Activated naive CD8-positive, alpha-beta T cell treated with anti-CD3 and anti-CD28 coated beads, Interleukin-2, amount 10 ng/mL, durations not matched to agents 7 days and 5 days (primary cell): ENCODE measurements at regions not wholly inside any gene's neighbourhood (a gene's known extent, or its start where the extent isn't known, plus 50 kb on each side); places are given as distances from the start of the nearest gene placed in this dataset.
"Not testable (repeated sequence)": the region's sequence is repeated elsewhere in the genome, so short reads cannot be mapped to it uniquely, and the experiment has no call there.

Experiments
- ATAC-seq: fragments of 150-1000 bp; cut with Tn5 transposase; one replicate; pipeline ENCODE4 v1.10.0; 2021; ENCODE audit warnings: low read depth, moderate library complexity
- POLR2A ChIA-PET: fragments of 350-600 bp; sonication (Branson Sonifier 250); formaldehyde crosslinking; loops from one replicate; lab custom pipeline; 2021; ENCODE audit warnings: antibody characterized with exemption; lab: Charles Lee
- DNase-seq: peaks from one replicate; pipeline ENCODE4 v3.0.0; 2021
- H3K27ac Mint-ChIP-seq: one replicate; pipeline ENCODE4 v1.8.0; 2022; ENCODE audit warnings: mild to moderate bottlenecking, mixed read lengths
- H3K27me3 Mint-ChIP-seq: one replicate; pipeline ENCODE4 v1.8.0; 2022; ENCODE audit warnings: mild to moderate bottlenecking, moderate library complexity, mixed read lengths
- H3K36me3 Mint-ChIP-seq: one replicate; pipeline ENCODE4 v1.8.0; 2021; ENCODE audit warnings: mild to moderate bottlenecking, mixed read lengths
- H3K4me1 Mint-ChIP-seq: one replicate; pipeline ENCODE4 v1.8.0; 2021; ENCODE audit warnings: mixed read lengths
- H3K4me3 Mint-ChIP-seq: one replicate; pipeline ENCODE4 v1.8.0; 2022; ENCODE audit warnings: mild to moderate bottlenecking, moderate library complexity, mixed read lengths
- H3K9me3 Mint-ChIP-seq: one replicate; pipeline ENCODE4 v1.8.0; 2021; ENCODE audit warnings: mixed read lengths

- no peak overlapping the region for H3K4me3 Mint-ChIP-seq
- no peak for DNase-seq
- no peak for ATAC-seq
- POLR2A ChIA-PET, result no interaction called here
- no peaks in the 10 kb centered on the region for H3K9me3 Mint-ChIP-seq
- no peaks in the 10 kb centered on the region for H3K36me3 Mint-ChIP-seq
- no peaks in the 10 kb centered on the region for H3K27me3 Mint-ChIP-seq
- H3K4me1 Mint-ChIP-seq, result no peaks in the 10 kb centered on the region
- H3K27ac Mint-ChIP-seq, result no peak overlapping the region
Observed at GRCh38 chr3:115204475-115204874, 57.4 kb upstream of the ZBTB20 start.

- DNase-seq (no peak), ATAC-seq (no peak)
- no peaks in the 10 kb centered on the region for H3K36me3 Mint-ChIP-seq
- peaks cover 3% of the 10 kb centered on the region for H3K4me1 Mint-ChIP-seq
- H3K4me3 Mint-ChIP-seq, result no peak overlapping the region
- no peaks in the 10 kb centered on the region for H3K9me3 Mint-ChIP-seq
- no peaks in the 10 kb centered on the region for H3K27me3 Mint-ChIP-seq
- no peak overlapping the region for H3K27ac Mint-ChIP-seq
- POLR2A ChIA-PET, result no interaction called here
Observed at GRCh38 chr3:115208066-115208750, 61.1 kb upstream of the ZBTB20 start.

- H3K4me3 Mint-ChIP-seq, result no peak overlapping the region
- DNase-seq (no peak), ATAC-seq (no peak)
- no peaks in the 10 kb centered on the region for H3K36me3 Mint-ChIP-seq
- no peaks in the 10 kb centered on the region for H3K9me3 Mint-ChIP-seq
- peaks cover 3% of the 10 kb centered on the region for H3K4me1 Mint-ChIP-seq
- no peak overlapping the region for H3K27ac Mint-ChIP-seq
- POLR2A ChIA-PET, result interaction anchor here (0.9 kb wide), 1 partner anchor 572 kb away, joined by 3 read pairs; no protein-coding TSS in a partner anchor
- no peaks in the 10 kb centered on the region for H3K27me3 Mint-ChIP-seq
Observed at GRCh38 chr3:115211810-115212492, 64.9 kb upstream of the ZBTB20 start.

GRCh38 chr3:115212615-115213014 is 65.5 kb upstream of the ZBTB20 start:
- no peaks in the 10 kb centered on the region for H3K9me3 Mint-ChIP-seq
- no peak overlapping the region for H3K4me3 Mint-ChIP-seq
- no peak overlapping the region for H3K27ac Mint-ChIP-seq
- ATAC-seq (no peak), DNase-seq (no peak)
- H3K27me3 Mint-ChIP-seq, result no peaks in the 10 kb centered on the region
- H3K4me1 Mint-ChIP-seq, result peaks cover 3% of the 10 kb centered on the region
- no peaks in the 10 kb centered on the region for H3K36me3 Mint-ChIP-seq
- POLR2A ChIA-PET, result interaction anchor here (0.7 to 0.9 kb wide), 2 partner anchors 16 to 571 kb away, joined by 3 read pairs; no protein-coding TSS in a partner anchor

- H3K27ac Mint-ChIP-seq, H3K36me3 Mint-ChIP-seq, H3K27me3 Mint-ChIP-seq, H3K4me3 Mint-ChIP-seq, DNase-seq, ATAC-seq, H3K4me1 Mint-ChIP-seq, H3K9me3 Mint-ChIP-seq: not testable (repeated sequence)
- POLR2A ChIA-PET, result interaction anchor here (0.7 to 0.9 kb wide), 2 partner anchors 16 to 571 kb away, joined by 3 read pairs; no protein-coding TSS in a partner anchor
Observed at GRCh38 chr3:115213052-115213451, 66.0 kb upstream of the ZBTB20 start.

- Mint-ChIP-seq H3K4me1 (no peaks in the 10 kb centered on the region), H3K27me3 (no peaks in the 10 kb centered on the region), H3K4me3 (no peak overlapping the region), H3K36me3 (no peaks in the 10 kb centered on the region), H3K27ac (no peak overlapping the region), H3K9me3 (no peaks in the 10 kb centered on the region)
- DNase-seq (no peak), ATAC-seq (no peak)
- POLR2A ChIA-PET, result no interaction called here
Observed at GRCh38 chr3:115217292-115217677, 70.2 kb upstream of the ZBTB20 start.

- Mint-ChIP-seq H3K4me1 (no peaks in the 10 kb centered on the region), H3K27ac (no peak overlapping the region), H3K36me3 (no peaks in the 10 kb centered on the region), H3K27me3 (no peaks in the 10 kb centered on the region), H3K4me3 (no peak overlapping the region), H3K9me3 (no peaks in the 10 kb centered on the region)
- ATAC-seq, result no peak
- no peak for DNase-seq
- POLR2A ChIA-PET, result no interaction called here
Observed at GRCh38 chr3:115217678-115218451, 70.8 kb upstream of the ZBTB20 start.

- no peak overlapping the region for H3K27ac Mint-ChIP-seq
- POLR2A ChIA-PET, result no interaction called here
- DNase-seq, result no peak
- H3K4me3 Mint-ChIP-seq, result no peak overlapping the region
- H3K27me3 Mint-ChIP-seq, result peaks cover 5% of the 10 kb centered on the region
- H3K4me1 Mint-ChIP-seq, result no peaks in the 10 kb centered on the region
- H3K9me3 Mint-ChIP-seq, result no peaks in the 10 kb centered on the region
- no peak for ATAC-seq
- no peaks in the 10 kb centered on the region for H3K36me3 Mint-ChIP-seq
Observed at GRCh38 chr3:115218859-115219258, 71.8 kb upstream of the ZBTB20 start.

GRCh38 chr3:115224687-115225086 is 77.6 kb upstream of the ZBTB20 start:
- Mint-ChIP-seq H3K9me3 (no peaks in the 10 kb centered on the region), H3K27me3 (peaks cover 14% of the 10 kb centered on the region), H3K4me1 (no peaks in the 10 kb centered on the region), H3K36me3 (no peaks in the 10 kb centered on the region), H3K27ac (no peak overlapping the region), H3K4me3 (no peak overlapping the region)
- ATAC-seq (no peak), DNase-seq (no peak)
- POLR2A ChIA-PET, result no interaction called here

- DNase-seq, result no peak
- no peaks in the 10 kb centered on the region for H3K4me1 Mint-ChIP-seq
- no peak overlapping the region for H3K4me3 Mint-ChIP-seq
- POLR2A ChIA-PET, result no interaction called here
- H3K9me3 Mint-ChIP-seq, result no peaks in the 10 kb centered on the region
- ATAC-seq, result no peak
- H3K27me3 Mint-ChIP-seq, result peaks cover 14% of the 10 kb centered on the region
- H3K27ac Mint-ChIP-seq, result no peak overlapping the region
- no peaks in the 10 kb centered on the region for H3K36me3 Mint-ChIP-seq
Observed at GRCh38 chr3:115226844-115227445, 79.9 kb upstream of the ZBTB20 start.

- POLR2A ChIA-PET, result no interaction called here
- Mint-ChIP-seq H3K4me3 (no peak overlapping the region), H3K36me3 (no peaks in the 10 kb centered on the region), H3K27ac (no peak overlapping the region), H3K9me3 (no peaks in the 10 kb centered on the region), H3K27me3 (peaks cover 14% of the 10 kb centered on the region), H3K4me1 (no peaks in the 10 kb centered on the region)
- ATAC-seq, result no peak
- DNase-seq, result no peak
Observed at GRCh38 chr3:115227461-115227860, 80.4 kb upstream of the ZBTB20 start.

- Mint-ChIP-seq H3K27me3 (peaks cover 14% of the 10 kb centered on the region), H3K36me3 (no peaks in the 10 kb centered on the region), H3K4me3 (no peak overlapping the region), H3K9me3 (no peaks in the 10 kb centered on the region), H3K4me1 (no peaks in the 10 kb centered on the region), H3K27ac (no peak overlapping the region)
- DNase-seq (no peak), ATAC-seq (no peak)
- POLR2A ChIA-PET, result no interaction called here
Observed at GRCh38 chr3:115228266-115228665, 81.2 kb upstream of the ZBTB20 start.

GRCh38 chr3:115232167-115232566 is 85.1 kb upstream of the ZBTB20 start:
- POLR2A ChIA-PET, result no interaction called here
- ATAC-seq (no peak), DNase-seq (no peak)
- Mint-ChIP-seq H3K4me1 (no peaks in the 10 kb centered on the region), H3K36me3 (no peaks in the 10 kb centered on the region), H3K27ac (no peak overlapping the region), H3K9me3 (no peaks in the 10 kb centered on the region), H3K4me3 (no peak overlapping the region), H3K27me3 (peaks cover 2% of the 10 kb centered on the region)
